ENCODE measurements at regions not wholly inside any gene's neighbourhood (a gene's known extent, or its start where the extent isn't known, plus 50 kb on each side); places are given as distances from the start of the nearest gene placed in this dataset.

GRCh38 chr9:80320916-80321315, 749.2 kb downstream of the TLE4 start:
- H3K79me2 ChIP-seq (ENCODE audit: low read depth) = no peaks in the 10 kb centered on the region
- TF ChIP-seq CTCF (conservative IDR thresholded peaks at IDR 0.05) (no peak), EZH2 (IDR thresholded peaks at IDR 0.05; ENCODE audit: low read depth) (no peak)
- intact Hi-C loops (cut with micrococcal nuclease; ENCODE audit: unreplicated experiment) = no loop called here
- no peak overlapping the region for H3K4me3 ChIP-seq
- no peak overlapping the region for H3K27ac ChIP-seq
- no peak for DNase-seq
- no peaks in the 10 kb centered on the region for H3K4me1 ChIP-seq (replicated peaks; ENCODE audit: insufficient read depth)
- H4K20me1 ChIP-seq (ENCODE audit: insufficient read depth) = no peaks in the 10 kb centered on the region
- H3K36me3 ChIP-seq (ENCODE audit: low read depth) = no peaks in the 10 kb centered on the region
- no peaks in the 10 kb centered on the region for H3K27me3 ChIP-seq (ENCODE audit: insufficient read depth, low read depth)
- no TSS peak for BruUV-seq (replicated peaks)
- ChIA-PET POLR2A (ENCODE audit: unreplicated experiment) (no interaction called here), CTCF (no interaction called here)
- H3K9me2 ChIP-seq (ENCODE audit: insufficient read depth) = no peaks in the 10 kb centered on the region
- H3K4me2 ChIP-seq = no peak overlapping the region
- H3K9me3 ChIP-seq (ENCODE audit: insufficient read depth, low read depth) = no peaks in the 10 kb centered on the region
- no peaks in the 10 kb centered on the region for H3F3A ChIP-seq (ENCODE audit: insufficient read depth, low read depth)
- H2AFZ ChIP-seq = no peak overlapping the region

GRCh38 chr9:80320480-80320879, 748.7 kb downstream of the TLE4 start:
- no peak for TF ChIP-seq CTCF (conservative IDR thresholded peaks at IDR 0.05)
- TF ChIP-seq EZH2 (IDR thresholded peaks at IDR 0.05; ENCODE audit: low read depth) = no peak

GRCh38 chr9:80305136-80305535, 733.4 kb downstream of the TLE4 start:
- POLR2A ChIA-PET (ENCODE audit: unreplicated experiment) = interaction anchor here (0.7 kb wide), 1 partner anchor 87 kb away, joined by 9 read pairs; no protein-coding TSS in a partner anchor
- no peaks in the 10 kb centered on the region; the same call in 1 of the 2 replicates for H3K4me1 ChIP-seq (replicated peaks; ENCODE audit: insufficient read depth)
- H2AFZ ChIP-seq = no peak overlapping the region
- H3K36me3 ChIP-seq (ENCODE audit: low read depth) = no peaks in the 10 kb centered on the region
- no TSS peak for BruUV-seq (replicated peaks)
- H3K79me2 ChIP-seq (ENCODE audit: low read depth) = no peaks in the 10 kb centered on the region
- H3F3A ChIP-seq (ENCODE audit: insufficient read depth, low read depth) = no peaks in the 10 kb centered on the region
- H3K4me2 ChIP-seq = no peak overlapping the region
- no peak overlapping the region for H3K27ac ChIP-seq
- H3K9me2 ChIP-seq (ENCODE audit: insufficient read depth) = no peaks in the 10 kb centered on the region
- no peaks in the 10 kb centered on the region for H3K9me3 ChIP-seq (ENCODE audit: insufficient read depth, low read depth)
- no peak for TF ChIP-seq CTCF (conservative IDR thresholded peaks at IDR 0.05)
- TF ChIP-seq EZH2 (IDR thresholded peaks at IDR 0.05; ENCODE audit: low read depth) = no peak
- CTCF ChIA-PET = no interaction called here
- no peak for DNase-seq
- H4K20me1 ChIP-seq (ENCODE audit: insufficient read depth) = no peaks in the 10 kb centered on the region
- H3K4me3 ChIP-seq = no peak overlapping the region
- intact Hi-C loops (cut with micrococcal nuclease; ENCODE audit: unreplicated experiment) = no loop called here
- no peaks in the 10 kb centered on the region for H3K27me3 ChIP-seq (ENCODE audit: insufficient read depth, low read depth)

More at GRCh38 chr9:80320480-80320879, 748.7 kb downstream of the TLE4 start:
- H3K4me1 ChIP-seq (replicated peaks; ENCODE audit: insufficient read depth) = no peaks in the 10 kb centered on the region
- H3K4me2 ChIP-seq = no peak overlapping the region
- no peak overlapping the region for H3K4me3 ChIP-seq
- ChIA-PET CTCF (no interaction called here), POLR2A (ENCODE audit: unreplicated experiment) (no interaction called here)
- H4K20me1 ChIP-seq (ENCODE audit: insufficient read depth) = no peaks in the 10 kb centered on the region
- no peaks in the 10 kb centered on the region for H3K36me3 ChIP-seq (ENCODE audit: low read depth)
- no peak overlapping the region for H3K27ac ChIP-seq
- no TSS peak for BruUV-seq (replicated peaks)
- no peaks in the 10 kb centered on the region for H3K9me3 ChIP-seq (ENCODE audit: insufficient read depth, low read depth)
- H3K9me2 ChIP-seq (ENCODE audit: insufficient read depth) = no peaks in the 10 kb centered on the region
- no peaks in the 10 kb centered on the region for H3K27me3 ChIP-seq (ENCODE audit: insufficient read depth, low read depth)
- intact Hi-C loops (cut with micrococcal nuclease; ENCODE audit: unreplicated experiment) = no loop called here
- H3F3A ChIP-seq (ENCODE audit: insufficient read depth, low read depth) = no peaks in the 10 kb centered on the region
- no peak overlapping the region for H2AFZ ChIP-seq
- DNase-seq = no peak
- H3K79me2 ChIP-seq (ENCODE audit: low read depth) = no peaks in the 10 kb centered on the region
